ENCODE measurements at regions not wholly inside any gene's neighbourhood (a gene's known extent, or its start where the extent isn't known, plus 50 kb on each side); places are given as distances from the start of the nearest gene placed in this dataset.

GRCh38 chr10:42995537-42995936, 81.3 kb upstream of the RET start:
- no peak overlapping the region for H2AFZ ChIP-seq (ENCODE audit: insufficient read depth, low read depth, low read length, poor library complexity, severe bottlenecking)

GRCh38 chr10:42996588-42996987, 80.3 kb upstream of the RET start:
- Mint-ChIP-seq H3K4me1 (no peaks in the 10 kb centered on the region), H3K36me3 (no peaks in the 10 kb centered on the region), H3K9me3 (no peaks in the 10 kb centered on the region), H3K4me3 (no peak overlapping the region), H3K27me3 (ENCODE audit: low read depth in 3 of 3) (peaks cover 0 to 2% (median 0%) of the 10 kb centered on the region in 3 donors), H3K27ac (no peak overlapping the region)
- no peak overlapping the region for H3K9ac ChIP-seq (ENCODE audit: insufficient read depth, low read length, poor library complexity, severe bottlenecking)
- no peak for TF ChIP-seq CTCF (IDR thresholded peaks at IDR 0.05)
- intact Hi-C loops (cut with micrococcal nuclease), result no loop called here
- no peaks in the 10 kb centered on the region for H3K4me1 ChIP-seq (ENCODE audit: control insufficient read depth in 1 of 2, insufficient read depth in 2 of 2, low read length in 2 of 2)
- no peak overlapping the region for H3K4me3 ChIP-seq (replicated peaks in 1 of 3; ENCODE audit: low read depth in 2 of 3, low read length in 3 of 3)
- no peaks in the 10 kb centered on the region for H3K79me2 ChIP-seq (ENCODE audit: insufficient read depth, low read length)
- no peaks in the 10 kb centered on the region for H3K36me3 ChIP-seq (replicated peaks in 1 of 2; ENCODE audit: control insufficient read depth in 1 of 2, insufficient read depth in 2 of 2, low read length in 2 of 2)
- 100% methylated on average over 4 of the region's 5 CpGs for WGBS (ENCODE audit: insufficient coverage)
- no peaks in the 10 kb centered on the region for H3K9me3 ChIP-seq (replicated peaks in 1 of 2; ENCODE audit: control insufficient read depth in 1 of 2, insufficient read depth in 1 of 2, low read length in 2 of 2)
- DNase-seq, result no peak
- H4K20me1 ChIP-seq (ENCODE audit: insufficient read depth, low read length), result no peaks in the 10 kb centered on the region
- no peak overlapping the region for H2AFZ ChIP-seq (ENCODE audit: insufficient read depth, low read depth, low read length, poor library complexity, severe bottlenecking)
- no peak overlapping the region for H3K4me2 ChIP-seq (replicated peaks; ENCODE audit: extremely low read depth, low read length, poor library complexity, severe bottlenecking)
- no peak overlapping the region for H3K27ac ChIP-seq (ENCODE audit: low read depth in 1 of 2, low read length in 2 of 2)
- H3K27me3 ChIP-seq (ENCODE audit: control insufficient read depth in 2 of 2, insufficient read depth in 2 of 2, low read length in 2 of 2), result no peaks in the 10 kb centered on the region

More at GRCh38 chr10:42995537-42995936, 81.3 kb upstream of the RET start:
- H3K36me3 ChIP-seq (replicated peaks in 1 of 2; ENCODE audit: control insufficient read depth in 1 of 2, insufficient read depth in 2 of 2, low read length in 2 of 2), result no peaks in the 10 kb centered on the region
- Mint-ChIP-seq H3K27ac (peak overlapping the region in 1 of 7 donors; percentile 44), H3K27me3 (ENCODE audit: low read depth in 3 of 3) (peaks cover 0 to 2% (median 0%) of the 10 kb centered on the region in 3 donors), H3K4me1 (no peaks in the 10 kb centered on the region), H3K9me3 (no peaks in the 10 kb centered on the region), H3K36me3 (no peaks in the 10 kb centered on the region), H3K4me3 (no peak overlapping the region)
- H3K27ac ChIP-seq (ENCODE audit: low read depth in 1 of 2, low read length in 2 of 2), result no peak overlapping the region
- H3K9me3 ChIP-seq (replicated peaks in 1 of 2; ENCODE audit: control insufficient read depth in 1 of 2, insufficient read depth in 1 of 2, low read length in 2 of 2), result no peaks in the 10 kb centered on the region
- no peaks in the 10 kb centered on the region for H4K20me1 ChIP-seq (ENCODE audit: insufficient read depth, low read length)
- no peaks in the 10 kb centered on the region for H3K27me3 ChIP-seq (ENCODE audit: control insufficient read depth in 2 of 2, insufficient read depth in 2 of 2, low read length in 2 of 2)
- no peak for DNase-seq
- H3K4me2 ChIP-seq (replicated peaks; ENCODE audit: extremely low read depth, low read length, poor library complexity, severe bottlenecking), result no peak overlapping the region
- intact Hi-C loops (cut with micrococcal nuclease), result no loop called here
- TF ChIP-seq CTCF (IDR thresholded peaks at IDR 0.05), result no peak
- 100% methylated on average over 1 of the region's 2 CpGs for WGBS (ENCODE audit: insufficient coverage)
- no peaks in the 10 kb centered on the region for H3K79me2 ChIP-seq (ENCODE audit: insufficient read depth, low read length)
- H3K9ac ChIP-seq (ENCODE audit: insufficient read depth, low read length, poor library complexity, severe bottlenecking), result no peak overlapping the region
- H3K4me3 ChIP-seq (replicated peaks in 1 of 3; ENCODE audit: low read depth in 2 of 3, low read length in 3 of 3), result no peak overlapping the region
- no peaks in the 10 kb centered on the region for H3K4me1 ChIP-seq (ENCODE audit: control insufficient read depth in 1 of 2, insufficient read depth in 2 of 2, low read length in 2 of 2)
